IgD-negative memory B cell (primary cell): ENCODE measurements at regions not wholly inside any gene's neighbourhood (a gene's known extent, or its start where the extent isn't known, plus 50 kb on each side); places are given as distances from the start of the nearest gene placed in this dataset.
A peak's percentile ranks its signal among the peaks of the same experiment; 100 is the strongest.
"Not testable (repeated sequence)": the region's sequence is repeated elsewhere in the genome, so short reads cannot be mapped to it uniquely, and the experiment has no call there.

Source experiments
- H3K27ac Mint-ChIP-seq, 3 donors: one replicate each; pipeline ENCODE4 v1.8.0; 2020 to 2022; ENCODE audit warnings: mild to moderate bottlenecking in 3 of 3, mixed read lengths in 3 of 3, moderate library complexity in 1 of 3
- H3K27me3 Mint-ChIP-seq: one replicate; pipeline ENCODE4 v1.8.0; 2021; ENCODE audit warnings: mixed read lengths
- H3K36me3 Mint-ChIP-seq: one replicate; pipeline ENCODE4 v1.8.0; 2020; ENCODE audit warnings: mild to moderate bottlenecking, mixed read lengths
- H3K4me1 Mint-ChIP-seq, 3 donors: one replicate each; pipeline ENCODE4 v1.8.0; 2020 to 2022; ENCODE audit warnings: mixed read lengths in 3 of 3, mild to moderate bottlenecking in 1 of 3
- H3K4me3 Mint-ChIP-seq, 4 donors: one replicate each; pipeline ENCODE4 v1.8.0; 2020 to 2022; ENCODE audit warnings: mild to moderate bottlenecking in 4 of 4, mixed read lengths in 4 of 4, moderate library complexity in 3 of 4
- H3K9me3 Mint-ChIP-seq, 3 donors: one replicate each; pipeline ENCODE4 v1.8.0; 2020 to 2021; ENCODE audit warnings: mixed read lengths in 3 of 3, mild to moderate bottlenecking in 1 of 3

DNA sequence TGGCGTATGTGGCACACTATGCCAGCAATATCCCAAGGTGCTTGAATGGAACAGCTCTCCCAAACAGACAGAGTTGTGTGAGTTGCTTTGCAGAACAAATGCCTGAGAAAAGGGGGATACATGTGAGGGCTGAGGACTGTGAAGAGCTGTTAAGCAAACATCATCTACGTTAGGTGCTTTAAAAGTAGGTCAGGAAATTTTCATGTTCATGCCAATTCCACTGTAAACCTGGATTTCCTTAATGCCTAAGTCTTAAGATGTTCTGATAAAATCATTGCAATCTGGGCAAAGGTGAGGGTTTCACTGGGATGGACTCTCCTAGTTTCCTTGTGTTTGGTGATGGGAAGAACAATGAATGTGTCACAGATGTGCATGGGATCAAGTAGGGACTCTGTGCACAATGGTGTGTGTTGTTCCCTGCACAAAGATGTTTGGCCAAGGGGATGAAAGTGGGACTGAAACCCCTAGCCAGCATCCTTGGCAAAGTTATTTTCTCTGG, 227.9 kb downstream of the KTN1 start:
- H3K36me3 Mint-ChIP-seq: peaks cover 4% of the 10 kb centered on the region
- peaks cover 4% of the 10 kb centered on the region for H3K27me3 Mint-ChIP-seq
- peak overlapping the region in 1 of 3 donors; percentile 45 for H3K27ac Mint-ChIP-seq
- H3K9me3 Mint-ChIP-seq: peaks cover 0 to 7% (median 3%) of the 10 kb centered on the region in 3 donors
- peak overlapping the region in 1 of 4 donors; percentile 72 for H3K4me3 Mint-ChIP-seq
- peaks cover 0 to 3% (median 1%) of the 10 kb centered on the region in 3 donors for H3K4me1 Mint-ChIP-seq

DNA sequence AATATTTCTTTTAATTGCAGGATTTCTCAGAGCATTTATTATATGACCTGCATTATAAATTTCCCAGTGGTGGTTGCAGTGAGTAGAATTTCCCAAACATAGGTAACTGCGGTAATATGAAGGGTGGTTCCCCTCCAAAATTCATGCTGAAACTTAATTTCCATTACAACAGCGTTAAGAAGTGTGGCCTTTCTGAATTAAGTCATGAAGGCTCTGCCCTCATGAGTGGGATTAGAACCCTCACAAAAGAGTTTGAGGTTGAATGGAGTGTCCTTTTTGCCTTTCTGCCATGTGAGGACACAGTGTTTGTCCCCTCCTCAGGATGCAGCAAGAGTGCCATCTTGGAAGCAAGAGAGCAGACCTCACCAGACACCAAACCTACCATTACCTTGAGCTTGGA, 233.6 kb downstream of the KTN1 start:
- Mint-ChIP-seq H3K9me3 (peaks cover 0 to 6% (median 1%) of the 10 kb centered on the region in 3 donors), H3K36me3 (peaks cover 2% of the 10 kb centered on the region), H3K4me1 (no peaks in the 10 kb centered on the region), H3K4me3 (no peak overlapping the region), H3K27me3 (peaks cover 4% of the 10 kb centered on the region), H3K27ac (no peak overlapping the region)

DNA sequence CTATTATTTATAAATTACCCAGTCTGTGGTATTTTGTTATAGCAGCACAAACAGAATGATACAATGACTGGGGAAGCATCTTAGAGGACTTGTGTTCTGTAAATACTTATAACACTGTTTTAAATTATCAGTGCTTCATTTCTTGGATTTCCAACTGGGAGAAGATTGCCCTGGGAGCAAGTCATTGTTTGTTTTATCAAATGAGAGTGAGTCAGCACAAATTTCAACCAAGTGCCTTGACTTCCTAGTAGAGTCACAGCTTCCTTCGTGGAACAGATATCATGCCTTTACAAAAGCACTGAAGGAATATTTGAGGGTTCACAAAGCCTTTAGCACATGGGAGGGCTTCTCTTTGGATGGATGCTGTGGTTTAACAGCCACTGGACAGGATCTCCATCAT, 234.1 kb downstream of the KTN1 start:
- Mint-ChIP-seq H3K27ac (no peak overlapping the region), H3K4me1 (no peaks in the 10 kb centered on the region), H3K36me3 (peaks cover 2% of the 10 kb centered on the region), H3K27me3 (peaks cover 4% of the 10 kb centered on the region), H3K4me3 (no peak overlapping the region), H3K9me3 (peaks cover 0 to 6% (median 1%) of the 10 kb centered on the region in 3 donors)

DNA sequence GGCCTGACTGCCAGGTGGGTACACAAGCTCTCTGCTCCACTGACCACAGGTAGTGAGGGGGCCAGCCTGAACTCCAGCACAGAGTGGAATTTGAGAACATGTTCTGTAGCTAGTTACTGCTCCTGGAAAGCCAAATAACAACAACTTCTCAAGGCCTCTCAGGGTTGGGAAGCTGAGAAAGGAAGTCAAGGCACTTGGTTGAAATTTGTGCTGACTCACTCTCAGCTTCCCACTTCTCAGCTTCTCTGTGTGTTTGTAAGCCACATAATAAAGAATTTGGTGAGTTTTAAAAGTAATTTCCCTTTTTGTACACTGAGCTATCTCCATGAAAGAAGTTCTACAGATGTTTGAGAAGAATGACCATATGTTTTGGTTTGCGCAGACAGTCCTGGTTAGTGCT, 234.9 kb downstream of the KTN1 start:
- Mint-ChIP-seq H3K27me3 (peaks cover 4% of the 10 kb centered on the region), H3K4me3 (no peak overlapping the region), H3K9me3 (peaks cover 0 to 6% (median 1%) of the 10 kb centered on the region in 3 donors), H3K27ac (no peak overlapping the region), H3K36me3 (peaks cover 5% of the 10 kb centered on the region), H3K4me1 (peaks cover 0 to 2% (median under 1%) of the 10 kb centered on the region in 3 donors)

GRCh38 chr14:55816225-55816624, 236.2 kb downstream of the KTN1 start:
- no peak overlapping the region for H3K27ac Mint-ChIP-seq

GRCh38 chr14:55819610-55820304, 239.8 kb downstream of the KTN1 start:
- Mint-ChIP-seq H3K27me3 (peaks cover 1% of the 10 kb centered on the region), H3K4me1 (peaks cover 0 to 2% (median 2%) of the 10 kb centered on the region in 3 donors), H3K27ac (no peak overlapping the region), H3K4me3 (peak overlapping the region in 1 of 4 donors; percentile 38), H3K9me3 (peaks cover 2 to 5% (median 4%) of the 10 kb centered on the region in 3 donors), H3K36me3 (peaks cover 5% of the 10 kb centered on the region)

More at GRCh38 chr14:55816225-55816624, 236.2 kb downstream of the KTN1 start:
- no peak overlapping the region for H3K4me3 Mint-ChIP-seq
- H3K27me3 Mint-ChIP-seq: peaks cover 4% of the 10 kb centered on the region
- peaks cover 0 to 2% (median 2%) of the 10 kb centered on the region in 3 donors for H3K4me1 Mint-ChIP-seq
- H3K36me3 Mint-ChIP-seq: peaks cover 5% of the 10 kb centered on the region
- peaks cover 0 to 3% (median 3%) of the 10 kb centered on the region in 3 donors for H3K9me3 Mint-ChIP-seq

GRCh38 chr14:55822906-55823305, 242.9 kb downstream of the KTN1 start:
- H3K9me3 Mint-ChIP-seq: peaks cover 2 to 4% (median 2%) of the 10 kb centered on the region in 3 donors
- peaks cover 3% of the 10 kb centered on the region for H3K27me3 Mint-ChIP-seq
- H3K27ac Mint-ChIP-seq: no peak overlapping the region
- no peak overlapping the region for H3K4me3 Mint-ChIP-seq
- peaks cover 0 to 2% (median 2%) of the 10 kb centered on the region in 3 donors for H3K4me1 Mint-ChIP-seq
- H3K36me3 Mint-ChIP-seq: peaks cover 5% of the 10 kb centered on the region

- no peak overlapping the region for H3K4me3 Mint-ChIP-seq
- peaks cover 1% of the 10 kb centered on the region for H3K27me3 Mint-ChIP-seq
- no peaks in the 10 kb centered on the region for H3K9me3 Mint-ChIP-seq
- no peak overlapping the region for H3K27ac Mint-ChIP-seq
- H3K36me3 Mint-ChIP-seq: peaks cover 1% of the 10 kb centered on the region
- no peaks in the 10 kb centered on the region for H3K4me1 Mint-ChIP-seq
Measured at GRCh38 chr14:55832122-55832911, 252.3 kb downstream of the KTN1 start.

GRCh38 chr14:55832974-55833373, 253.0 kb downstream of the KTN1 start:
- H3K4me3 Mint-ChIP-seq: no peak overlapping the region
- H3K27ac Mint-ChIP-seq: peak overlapping the region in 1 of 3 donors; percentile 31
- H3K4me1 Mint-ChIP-seq: no peaks in the 10 kb centered on the region
- H3K36me3 Mint-ChIP-seq: peaks cover under 1% of the 10 kb centered on the region
- no peaks in the 10 kb centered on the region for H3K9me3 Mint-ChIP-seq
- H3K27me3 Mint-ChIP-seq: peaks cover 1% of the 10 kb centered on the region

DNA sequence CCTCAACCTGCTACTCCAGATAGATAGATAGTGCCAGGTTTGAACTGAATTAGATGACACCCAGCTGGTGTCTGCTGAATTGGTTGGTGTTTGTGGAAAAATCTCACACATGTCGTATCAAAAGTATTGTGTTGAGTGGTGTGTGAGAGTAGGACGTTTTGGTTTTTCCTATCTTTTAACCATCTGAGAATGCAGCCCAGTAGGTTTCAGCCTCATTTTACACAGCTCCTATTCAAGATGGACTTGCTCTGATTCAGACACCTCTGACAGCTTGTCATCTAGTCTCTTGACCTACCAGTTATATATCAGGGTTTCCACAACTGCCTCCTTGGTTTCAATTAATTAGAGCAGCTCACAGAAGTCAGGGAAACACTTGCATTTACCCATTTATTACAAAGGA, 254.4 kb downstream of the KTN1 start:
- H3K4me3 Mint-ChIP-seq: no peak overlapping the region
- no peaks in the 10 kb centered on the region for H3K36me3 Mint-ChIP-seq
- no peaks in the 10 kb centered on the region for H3K9me3 Mint-ChIP-seq
- H3K27me3 Mint-ChIP-seq: peaks cover 1% of the 10 kb centered on the region
- H3K4me1 Mint-ChIP-seq: no peaks in the 10 kb centered on the region
- no peak overlapping the region for H3K27ac Mint-ChIP-seq

DNA sequence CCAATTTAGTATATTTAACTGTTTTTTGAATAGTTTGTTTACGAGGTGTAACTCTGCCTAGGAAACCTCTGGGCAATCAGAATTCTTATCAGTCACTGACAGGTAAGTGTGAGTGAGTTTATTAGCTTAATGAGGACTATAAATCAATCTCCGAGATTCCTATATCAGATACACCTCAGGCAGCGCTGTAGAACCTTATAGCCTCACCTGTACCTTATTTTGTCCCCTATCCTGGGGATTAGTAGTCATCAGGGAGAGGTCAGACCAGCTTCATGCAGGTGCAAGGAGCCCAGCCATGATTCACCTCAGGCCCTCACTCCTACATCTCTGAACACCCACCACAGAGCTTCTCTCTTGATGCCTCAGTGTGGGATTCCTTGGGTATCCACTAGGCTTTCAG, 256.0 kb downstream of the KTN1 start:
- Mint-ChIP-seq H3K36me3 (peaks cover 2% of the 10 kb centered on the region), H3K9me3 (no peaks in the 10 kb centered on the region), H3K4me1 (no peaks in the 10 kb centered on the region), H3K27ac (no peak overlapping the region), H3K27me3 (peaks cover 1% of the 10 kb centered on the region), H3K4me3 (no peak overlapping the region)

DNA sequence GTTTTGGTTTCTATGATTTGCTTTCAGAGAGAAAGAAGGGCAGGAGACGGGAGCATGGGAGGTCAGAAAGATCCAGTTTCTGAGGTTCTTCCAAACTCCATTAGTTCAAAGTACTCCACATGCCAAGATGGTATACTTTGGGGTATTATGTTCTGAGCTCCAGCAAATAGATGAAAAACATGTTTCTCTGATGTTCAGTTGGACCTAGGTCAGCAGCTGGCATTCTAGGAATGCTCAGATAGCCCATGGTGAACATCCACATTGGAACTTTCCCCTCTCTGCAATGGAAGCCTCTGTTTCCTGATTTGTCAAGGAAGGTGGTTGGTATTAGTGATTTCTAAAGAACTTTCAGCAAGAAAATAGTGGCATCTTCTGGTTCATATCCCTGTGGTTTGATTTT, 257.5 kb downstream of the KTN1 start:
- H3K4me1 Mint-ChIP-seq: no peaks in the 10 kb centered on the region
- H3K9me3 Mint-ChIP-seq: no peaks in the 10 kb centered on the region
- peaks cover 2% of the 10 kb centered on the region for H3K36me3 Mint-ChIP-seq
- H3K4me3 Mint-ChIP-seq: no peak overlapping the region
- peaks cover 1% of the 10 kb centered on the region for H3K27me3 Mint-ChIP-seq
- no peak overlapping the region for H3K27ac Mint-ChIP-seq

- no peaks in the 10 kb centered on the region for H3K9me3 Mint-ChIP-seq
Measured at GRCh38 chr14:55838529-55839052, 258.6 kb downstream of the KTN1 start.

DNA sequence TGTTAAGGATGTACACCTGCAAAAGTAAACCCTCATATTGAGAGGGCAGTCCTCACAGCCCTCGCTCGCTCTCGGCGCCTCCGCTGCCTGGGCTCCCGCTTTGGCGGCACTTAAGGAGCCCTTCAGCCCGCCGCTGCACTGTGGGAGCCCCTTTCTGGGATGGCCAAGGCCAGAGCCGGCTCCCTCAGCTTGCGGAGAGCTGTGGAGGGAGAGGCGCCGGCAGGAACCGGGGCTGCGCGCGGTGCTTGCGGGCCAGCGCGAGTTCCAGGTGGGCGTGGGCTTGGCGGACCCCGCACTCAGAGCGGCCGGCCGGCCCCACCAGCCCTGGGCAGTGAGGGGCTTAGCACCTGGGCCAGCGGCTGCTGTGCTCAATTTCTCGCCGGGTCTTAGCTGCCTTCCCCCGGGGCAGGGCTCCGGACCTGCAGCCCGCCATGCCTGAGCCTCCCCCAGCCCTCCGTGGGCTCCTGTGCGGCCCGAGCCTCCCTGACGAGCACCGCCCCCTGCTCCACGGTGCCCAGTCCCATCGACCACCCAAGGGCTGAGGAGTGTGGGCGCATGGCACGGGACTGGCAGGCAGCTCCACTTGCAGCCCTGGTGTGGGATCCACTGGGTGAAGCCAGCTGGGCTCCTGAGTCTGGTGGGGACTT, 259.4 kb downstream of the KTN1 start:
- not testable (repeated sequence) for H3K4me1 Mint-ChIP-seq, H3K9me3 Mint-ChIP-seq, H3K4me3 Mint-ChIP-seq, H3K27ac Mint-ChIP-seq, H3K27me3 Mint-ChIP-seq, H3K36me3 Mint-ChIP-seq

More at GRCh38 chr14:55838529-55839052, 258.6 kb downstream of the KTN1 start:
- Mint-ChIP-seq H3K27ac (no peak overlapping the region), H3K27me3 (peaks cover 1% of the 10 kb centered on the region), H3K36me3 (peaks cover 2% of the 10 kb centered on the region), H3K4me1 (no peaks in the 10 kb centered on the region), H3K4me3 (no peak overlapping the region)

DNA sequence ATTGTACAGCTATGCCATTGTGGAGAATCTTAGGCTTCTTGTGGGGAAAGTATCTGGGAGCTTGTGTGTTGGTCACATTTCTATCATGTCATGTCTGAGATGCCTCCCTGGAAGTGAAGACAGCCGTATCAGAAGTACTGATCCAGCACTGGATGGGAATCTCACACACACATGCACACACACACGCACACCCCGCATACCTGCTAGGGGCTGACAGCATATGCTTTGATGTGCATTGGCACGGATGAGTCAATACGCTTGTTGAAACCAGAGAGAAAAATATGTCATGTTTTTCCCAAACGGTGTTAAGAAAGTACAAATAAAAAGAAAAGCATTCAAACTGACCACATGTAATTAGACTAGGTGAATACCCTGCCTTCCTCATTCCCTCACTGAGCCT, 260.8 kb downstream of the KTN1 start:
- H3K27ac Mint-ChIP-seq: no peak overlapping the region
- H3K9me3 Mint-ChIP-seq: no peaks in the 10 kb centered on the region
- no peaks in the 10 kb centered on the region for H3K27me3 Mint-ChIP-seq
- no peaks in the 10 kb centered on the region for H3K4me1 Mint-ChIP-seq
- peaks cover 2% of the 10 kb centered on the region for H3K36me3 Mint-ChIP-seq
- no peak overlapping the region for H3K4me3 Mint-ChIP-seq
